GM18520 (cell line): ENCODE measurements at regions not wholly inside any gene's neighbourhood (a gene's known extent, or its start where the extent isn't known, plus 50 kb on each side); places are given as distances from the start of the nearest gene placed in this dataset.
"Not testable (repeated sequence)": the region's sequence is repeated elsewhere in the genome, so short reads cannot be mapped to it uniquely, and the experiment has no call there.

Experiments used
- ATAC-seq: cut with Tn5 transposase; IDR thresholded peaks from one replicate; pipeline ENCODE4 v1.9.1; 2021; ENCODE audit not compliant: unreplicated experiment

DNA sequence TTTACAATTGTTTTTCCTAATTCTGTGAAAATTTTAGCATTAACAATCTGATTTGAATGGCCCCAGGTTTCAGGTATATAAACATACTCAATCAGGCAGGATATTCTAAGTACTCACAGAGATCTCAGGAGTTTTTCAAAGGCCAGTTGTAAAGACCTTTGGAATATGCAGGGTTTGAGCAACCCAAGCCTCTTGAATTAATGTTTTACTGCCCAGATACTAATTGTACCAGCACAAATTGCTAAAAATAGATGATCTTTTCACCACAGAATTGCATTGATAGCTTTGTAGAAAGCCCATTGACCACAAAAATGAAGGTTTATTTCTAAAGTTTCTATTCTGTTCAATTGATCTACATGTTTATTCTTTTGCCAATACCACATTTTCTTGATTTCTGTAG lies 186.5 kb downstream of the OSTF1 start:
- ATAC-seq: no peak

DNA sequence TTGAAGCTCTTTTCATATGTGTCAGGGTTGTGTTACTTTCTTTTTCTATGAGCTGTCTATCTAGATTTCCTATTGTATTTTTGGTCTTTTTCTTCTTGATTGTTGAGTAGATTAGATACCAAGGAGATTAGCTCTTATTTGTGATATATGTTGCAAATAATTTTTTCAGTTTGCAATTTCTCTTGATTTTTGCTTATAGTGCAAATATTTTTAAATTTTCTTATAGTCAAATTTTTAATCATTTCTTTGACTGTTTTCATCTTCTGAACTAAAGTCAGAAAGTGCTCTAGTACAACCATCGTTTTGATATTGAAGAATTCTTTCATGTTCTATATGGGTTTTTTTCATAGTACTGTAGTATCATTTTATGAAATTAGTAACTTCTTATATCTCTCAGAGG lies 193.7 kb downstream of the OSTF1 start:
- no peak for ATAC-seq

DNA sequence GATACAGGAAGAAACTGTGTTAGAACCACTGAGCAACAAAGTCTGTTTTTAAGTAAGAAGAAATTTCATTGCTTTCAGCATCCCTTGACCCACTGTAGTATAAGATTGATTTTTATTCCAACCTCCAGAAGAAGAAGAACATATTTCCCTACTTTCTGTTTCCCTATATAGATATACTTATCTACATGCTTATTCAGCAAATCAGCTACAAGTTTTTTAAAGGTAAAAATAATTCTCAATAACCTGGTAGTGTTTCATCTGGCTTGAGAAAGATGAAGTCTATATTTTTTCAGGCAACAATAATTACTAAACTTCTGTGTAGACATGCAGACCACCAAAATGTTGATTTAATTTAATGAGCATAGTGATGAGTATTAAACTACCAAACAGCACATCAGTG lies 201.0 kb downstream of the OSTF1 start:
- no peak for ATAC-seq

DNA sequence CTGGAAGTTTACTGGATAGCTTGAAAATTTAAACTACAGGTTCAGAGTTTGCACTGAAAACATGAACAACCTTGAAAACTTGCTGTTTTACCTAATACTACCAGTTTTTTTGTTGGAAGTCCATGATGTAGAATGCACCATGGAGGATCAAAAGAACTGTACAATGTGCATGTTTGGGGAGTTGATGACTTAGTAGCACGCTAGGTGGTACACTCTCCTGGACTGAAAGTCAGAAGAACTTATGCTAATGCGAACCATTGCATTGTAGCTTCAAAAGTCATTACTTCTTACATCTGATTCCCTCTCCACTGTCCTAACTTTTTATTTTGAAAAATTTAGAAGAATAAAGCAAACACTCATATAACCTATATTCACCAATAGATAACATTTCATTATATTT lies 211.0 kb downstream of the OSTF1 start:
- no peak for ATAC-seq

DNA sequence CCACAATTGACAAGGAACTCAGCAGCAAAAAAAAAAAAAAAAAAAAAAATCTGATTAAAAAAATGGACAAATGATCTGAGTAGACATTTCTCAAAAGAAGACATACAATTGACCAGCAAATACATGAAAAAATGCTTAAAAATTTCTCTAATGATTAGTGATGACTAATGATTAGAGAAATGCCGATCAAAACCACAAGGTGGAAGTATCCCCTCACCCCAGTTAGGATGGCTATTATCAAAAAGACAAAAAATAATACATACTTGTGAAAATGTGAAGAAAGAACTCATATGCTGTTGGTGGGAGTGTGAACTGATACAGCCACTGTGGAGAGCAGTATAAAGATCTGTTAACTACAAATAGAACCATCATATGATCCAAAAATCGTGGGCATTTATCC lies 245.3 kb downstream of the OSTF1 start:
- ATAC-seq: no peak

DNA sequence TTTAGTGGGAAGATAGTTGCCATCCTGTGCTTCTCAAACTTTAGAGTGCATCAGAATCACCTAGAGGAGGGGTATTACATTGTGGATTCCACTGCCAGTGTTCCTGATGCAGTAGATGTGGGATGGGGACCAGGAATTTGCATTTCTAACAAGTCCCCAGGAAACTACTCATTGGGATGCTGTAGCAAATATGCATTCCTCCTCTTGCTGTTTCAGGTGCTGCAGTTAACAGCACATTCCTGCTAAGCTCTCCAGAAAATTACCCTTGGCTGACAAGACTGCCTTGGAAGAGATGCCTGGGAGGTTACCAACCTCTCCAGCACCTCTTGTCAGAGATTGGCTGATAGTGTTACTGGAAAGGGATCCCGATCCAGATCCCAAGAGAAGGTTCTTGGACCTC lies 270.5 kb downstream of the OSTF1 start:
- ATAC-seq: no peak

DNA sequence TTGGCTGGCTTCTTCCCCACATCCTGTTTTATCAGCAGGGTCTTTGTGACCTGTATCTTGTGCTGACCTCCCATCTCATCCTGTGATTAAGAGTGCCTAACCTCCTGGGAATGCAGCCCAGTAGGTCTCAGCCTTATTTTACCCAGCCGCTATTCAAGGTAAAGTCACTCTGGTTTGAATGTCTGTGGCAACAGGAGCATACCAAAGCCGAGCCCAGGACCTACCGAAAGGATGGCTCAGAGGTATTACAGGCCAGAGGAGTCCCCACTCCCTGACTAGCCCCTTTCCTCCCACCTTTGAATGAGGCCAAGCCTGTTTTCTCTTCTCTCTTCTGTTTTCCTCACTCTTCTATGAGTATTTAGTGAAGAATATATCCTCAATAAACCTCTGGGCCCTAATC lies 271.3 kb downstream of the OSTF1 start:
- no peak for ATAC-seq

DNA sequence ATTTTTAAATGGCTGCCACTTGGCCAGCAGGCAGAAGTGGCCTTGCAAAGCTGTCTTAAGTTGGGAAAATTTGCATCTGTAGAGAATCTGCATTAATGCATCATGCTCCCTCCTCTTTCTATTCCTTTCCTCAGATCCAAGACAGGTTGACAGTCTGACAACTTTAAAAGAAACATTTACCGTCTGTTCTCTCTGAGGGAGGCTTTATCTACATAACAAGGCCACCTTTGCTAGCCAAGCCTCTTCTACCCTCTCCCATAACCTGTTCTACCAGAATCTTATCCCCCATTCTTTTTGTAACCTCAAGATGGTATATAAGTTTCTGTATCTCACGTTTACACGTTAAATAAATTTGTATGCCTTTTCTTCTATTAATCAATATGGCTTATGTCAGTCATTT lies 271.9 kb downstream of the OSTF1 start:
- ATAC-seq: no peak

DNA sequence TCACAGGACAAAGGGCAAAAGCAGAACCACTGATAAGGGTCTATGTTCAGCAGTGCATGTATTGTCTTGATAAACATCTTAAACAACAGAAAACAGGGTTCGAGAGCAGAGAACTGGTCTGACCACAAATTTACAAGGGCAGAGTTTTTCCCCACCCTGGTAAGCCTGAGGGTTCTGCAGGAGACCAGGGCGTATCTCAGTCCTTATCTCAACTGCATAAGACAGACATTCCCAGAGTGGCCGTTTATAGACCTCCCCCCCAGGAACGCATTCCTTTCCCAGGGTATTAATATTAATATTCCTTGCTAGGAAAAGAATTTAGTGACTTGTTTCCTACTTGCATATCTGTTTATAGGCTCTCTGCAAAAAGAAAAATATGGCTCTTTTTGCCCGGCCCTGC lies 274.1 kb downstream of the OSTF1 start:
- ATAC-seq: not testable (repeated sequence)

DNA sequence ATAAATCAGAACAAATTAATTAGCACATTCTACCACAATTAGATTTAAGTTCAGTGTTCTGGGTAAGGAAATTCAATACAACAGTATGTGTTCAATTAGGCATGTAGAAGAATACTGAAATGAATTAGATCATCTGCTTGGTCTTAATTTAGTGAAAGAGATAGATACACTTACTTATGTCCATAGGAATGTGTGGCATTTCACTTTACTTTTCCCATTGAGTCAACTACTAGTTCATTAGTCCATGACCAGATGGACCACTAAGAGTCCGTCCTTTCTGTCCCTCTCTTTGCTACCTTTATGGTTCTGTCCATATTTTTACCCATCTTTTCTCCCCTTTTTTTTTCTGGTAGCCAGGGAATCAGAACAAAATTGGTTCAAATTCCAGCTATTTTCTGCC lies 276.9 kb downstream of the OSTF1 start:
- no peak for ATAC-seq

DNA sequence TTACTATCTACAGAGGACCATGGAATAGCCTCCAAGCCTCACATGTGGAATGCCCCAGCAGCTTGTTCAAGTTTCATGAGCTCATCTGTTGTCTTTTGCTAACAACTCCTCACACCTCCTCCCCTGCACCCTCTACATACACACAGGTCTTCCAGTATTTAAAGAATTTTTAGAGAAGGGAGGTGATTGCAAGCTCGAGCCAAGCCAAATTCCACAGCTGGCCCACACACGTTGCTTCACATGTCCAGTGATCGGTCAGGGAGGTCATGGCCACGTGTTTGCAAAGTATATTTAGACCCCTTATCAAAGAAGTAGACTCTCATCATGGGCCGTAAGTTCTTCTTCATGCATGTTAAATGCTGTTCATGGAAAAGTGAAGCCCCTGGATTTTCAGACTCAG lies 281.7 kb downstream of the OSTF1 start:
- ATAC-seq: no peak

DNA sequence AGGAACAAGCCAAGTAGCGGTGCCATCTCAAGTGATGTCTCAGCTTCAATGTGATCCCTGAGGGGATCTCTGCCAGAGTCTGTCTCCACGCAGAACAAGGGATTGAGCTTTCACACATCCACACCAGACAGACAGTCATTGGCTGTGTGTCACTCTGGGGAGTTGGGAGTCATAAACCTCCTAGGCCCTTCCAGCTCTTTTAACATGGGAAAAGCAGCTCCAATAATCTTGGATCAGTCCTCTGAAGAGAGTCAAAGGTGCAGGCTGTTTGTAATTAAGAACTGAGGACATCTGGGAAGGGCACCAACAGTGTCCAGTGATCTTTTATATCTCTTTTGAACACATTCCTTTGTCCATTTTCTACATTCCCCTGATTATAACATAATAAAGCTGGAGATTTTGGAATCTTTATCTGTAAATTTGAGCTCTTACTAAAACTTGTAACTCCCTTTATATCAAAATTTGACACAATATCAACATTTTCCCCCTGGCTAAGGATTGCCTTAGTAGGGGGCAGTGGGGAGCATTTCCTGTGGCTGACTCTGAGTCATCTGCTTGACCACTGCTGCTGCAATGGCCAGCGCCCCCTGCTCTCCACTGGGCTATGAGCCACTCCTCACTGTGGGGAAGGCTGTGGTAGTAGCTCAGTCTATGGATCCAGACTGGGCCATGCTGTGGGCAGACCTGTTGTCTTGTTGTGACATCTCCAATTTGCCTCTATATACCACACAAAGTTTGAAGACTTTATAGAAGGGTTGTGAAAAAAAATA lies 284.4 kb downstream of the OSTF1 start:
- ATAC-seq: no peak

DNA sequence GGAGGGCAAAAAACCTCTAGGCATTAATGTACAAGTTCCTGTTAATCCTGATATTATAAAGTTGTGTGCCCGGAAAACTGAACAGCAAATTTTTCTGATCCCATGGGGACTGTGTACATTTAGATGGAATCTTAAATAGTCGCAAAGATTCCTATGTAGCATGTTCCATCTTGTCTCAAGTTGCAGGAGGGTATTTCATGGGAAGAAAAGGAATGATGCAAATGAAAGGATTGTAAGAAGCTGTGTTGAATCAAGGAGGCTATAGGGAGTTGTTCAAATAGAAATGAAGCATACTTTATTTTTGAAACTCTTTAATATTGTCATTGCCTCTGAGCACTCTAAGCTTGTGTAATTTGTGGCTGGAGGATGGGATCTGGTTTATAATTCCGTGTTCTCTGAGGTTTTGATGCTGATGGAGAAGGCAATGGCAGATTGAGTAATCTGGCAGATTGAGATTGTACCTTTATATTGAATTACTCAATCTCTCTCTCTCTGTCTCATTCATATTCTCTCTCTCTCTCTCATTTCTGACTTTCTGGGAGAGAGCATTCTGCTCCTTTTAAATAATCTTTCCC lies 288.5 kb downstream of the OSTF1 start:
- no peak for ATAC-seq

DNA sequence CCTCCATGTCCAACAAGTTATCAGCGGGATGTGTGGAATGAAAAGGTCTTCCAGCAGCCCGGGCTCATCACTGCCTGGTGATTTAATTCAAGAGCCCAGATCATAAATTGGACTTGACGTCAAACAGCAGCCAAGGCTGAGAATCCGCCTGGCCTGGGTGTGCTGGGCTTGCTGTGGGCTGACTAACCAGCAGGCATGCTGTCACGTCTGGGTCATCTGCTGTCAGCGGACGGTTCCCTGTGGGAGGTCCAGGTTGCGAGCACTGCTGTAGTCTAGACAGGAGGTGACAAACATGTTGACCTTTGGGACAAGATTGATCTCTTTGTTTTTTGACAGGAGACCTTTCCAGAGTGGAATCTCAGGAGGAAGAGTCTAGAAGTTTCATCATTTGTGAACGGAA lies 289.7 kb downstream of the OSTF1 start:
- no peak for ATAC-seq

DNA sequence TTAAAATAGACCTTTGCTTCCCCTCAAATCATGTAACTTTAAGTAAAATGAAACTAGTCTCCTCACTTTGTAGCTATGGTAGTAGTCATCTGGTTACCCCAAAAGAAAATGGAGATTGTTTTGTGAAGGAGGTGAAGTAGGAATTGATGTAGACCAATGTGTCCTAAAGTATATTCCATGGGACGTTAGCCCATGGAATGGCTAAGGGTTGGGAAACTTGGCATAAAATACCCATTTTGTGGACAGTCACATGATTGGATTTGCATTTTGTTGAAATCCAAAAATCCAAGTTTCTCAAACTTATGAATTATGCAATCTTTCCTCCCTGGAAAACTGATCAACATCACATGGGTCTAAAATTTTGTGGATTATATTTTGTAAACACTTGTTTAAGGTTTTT lies 290.6 kb downstream of the OSTF1 start:
- no peak for ATAC-seq

DNA sequence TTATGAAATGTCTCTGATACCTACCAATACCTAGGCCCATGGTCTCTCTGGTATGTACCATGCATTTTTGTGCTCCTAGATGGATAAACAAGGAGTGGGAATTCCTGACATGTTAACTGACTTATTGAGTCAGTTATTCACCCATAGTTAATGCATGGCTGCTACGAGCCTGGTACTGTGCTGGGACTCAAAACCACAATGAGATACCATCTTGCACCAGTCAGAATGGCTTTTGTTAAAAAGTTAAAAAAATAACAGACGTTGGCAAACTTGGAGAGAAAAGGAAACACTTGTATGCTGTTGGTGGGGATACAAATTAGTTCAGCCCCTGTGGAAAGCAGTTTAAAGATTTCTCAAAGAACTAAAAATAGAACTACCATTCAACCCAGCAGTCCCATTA lies 293.8 kb downstream of the OSTF1 start:
- no peak for ATAC-seq

DNA sequence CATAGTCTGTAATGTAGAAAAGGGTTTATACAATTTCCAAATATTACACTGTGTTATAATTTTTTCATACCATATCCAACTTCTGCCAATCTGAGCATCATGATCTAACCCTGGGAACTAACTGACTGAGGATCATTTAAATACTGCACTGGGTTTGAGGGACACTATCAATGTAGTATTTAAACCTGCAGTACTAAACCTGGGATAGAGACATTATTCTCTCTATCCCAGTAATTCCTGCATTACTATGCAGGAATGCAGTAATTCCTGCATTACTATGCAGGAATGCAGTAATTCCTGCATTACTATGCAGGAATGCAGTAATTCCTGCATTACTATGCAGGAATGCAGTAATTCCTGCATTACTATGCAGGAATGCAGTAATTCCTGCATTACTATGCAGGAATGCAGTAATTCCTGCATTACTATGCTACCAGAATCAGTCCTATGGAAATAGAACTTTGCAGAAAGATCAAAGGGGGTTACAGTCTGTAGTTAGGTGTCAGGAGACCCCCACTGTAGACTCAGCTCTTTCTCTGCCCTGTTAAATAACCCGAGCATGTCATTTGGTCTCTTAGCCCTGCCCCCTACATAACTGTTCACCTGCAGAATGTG lies 295.2 kb downstream of the OSTF1 start:
- not testable (repeated sequence) for ATAC-seq

DNA sequence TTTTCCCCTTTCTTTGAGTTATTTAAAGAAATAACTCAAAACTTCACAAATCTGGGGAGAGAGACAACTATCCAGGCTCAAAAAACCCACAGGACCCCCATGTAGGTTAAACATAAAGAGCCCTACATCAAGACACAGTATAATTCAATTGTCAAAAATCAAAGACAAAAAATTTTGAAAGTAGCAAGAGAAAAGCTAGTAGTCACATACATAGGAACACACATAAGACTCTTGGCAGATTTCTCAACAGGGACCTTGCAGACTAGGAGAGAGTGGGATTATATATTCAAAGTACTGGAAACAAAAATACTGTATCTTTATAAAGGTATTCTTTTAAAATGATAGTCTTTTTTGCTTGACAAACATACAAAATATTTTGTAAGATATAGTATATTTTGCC lies 296.9 kb downstream of the OSTF1 start:
- ATAC-seq: no peak

DNA sequence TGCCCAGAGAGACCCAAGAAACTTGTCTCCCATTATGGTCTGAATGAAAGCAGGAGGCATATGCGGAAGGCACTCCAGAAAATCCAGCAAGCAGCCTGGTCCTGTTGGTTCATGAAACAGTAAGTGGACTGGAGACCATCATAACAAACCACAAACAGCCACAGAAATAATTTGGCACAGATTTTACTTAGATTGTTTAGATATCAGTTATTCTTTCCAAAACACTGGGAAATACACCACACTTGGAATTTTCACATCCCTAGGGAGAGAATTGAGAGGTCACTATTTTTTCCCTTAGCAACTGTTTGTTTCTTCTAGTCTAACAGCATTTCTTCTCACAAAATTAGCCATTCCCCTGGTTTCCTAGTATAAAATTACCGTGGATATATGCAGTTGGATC lies 300.8 kb downstream of the OSTF1 start:
- ATAC-seq: no peak

DNA sequence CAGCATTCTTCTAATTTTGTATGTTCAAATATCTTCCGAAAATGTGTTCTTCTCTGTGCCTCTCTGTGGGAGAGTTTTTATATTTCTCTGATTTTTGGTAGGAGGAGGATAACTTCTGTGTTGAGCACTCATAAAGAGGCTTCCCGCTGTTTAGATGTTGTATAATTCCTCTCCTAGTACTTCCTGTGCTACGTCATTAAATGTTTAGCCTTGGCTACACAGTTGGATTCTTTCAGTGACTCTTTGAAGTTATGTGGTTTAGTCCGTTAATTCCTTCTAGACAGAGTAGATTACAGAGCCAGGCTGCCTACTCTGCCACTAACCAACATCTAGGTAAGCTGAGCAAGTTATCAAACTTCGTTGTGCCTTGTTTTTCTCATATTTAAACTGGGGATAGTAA lies 302.6 kb downstream of the OSTF1 start:
- no peak for ATAC-seq

DNA sequence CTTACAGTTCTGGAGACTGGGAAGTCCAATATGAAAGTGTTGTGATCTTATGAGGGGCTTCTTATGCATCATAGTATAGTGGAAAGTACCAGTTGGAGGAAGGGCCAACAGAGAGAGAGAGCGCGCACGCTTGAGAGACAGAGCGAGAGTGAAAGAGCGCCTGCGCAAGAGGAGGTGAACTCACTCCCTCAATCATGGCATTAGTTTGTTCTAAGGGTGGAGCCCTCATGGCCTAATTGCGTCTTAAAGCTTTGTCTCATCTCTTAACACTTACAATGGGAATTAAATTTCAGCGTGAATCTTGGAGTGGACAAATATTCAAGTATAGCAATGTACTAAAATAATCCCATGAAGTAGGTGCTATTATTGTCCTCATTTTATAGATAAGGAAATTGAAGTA lies 303.2 kb downstream of the OSTF1 start:
- ATAC-seq: no peak

DNA sequence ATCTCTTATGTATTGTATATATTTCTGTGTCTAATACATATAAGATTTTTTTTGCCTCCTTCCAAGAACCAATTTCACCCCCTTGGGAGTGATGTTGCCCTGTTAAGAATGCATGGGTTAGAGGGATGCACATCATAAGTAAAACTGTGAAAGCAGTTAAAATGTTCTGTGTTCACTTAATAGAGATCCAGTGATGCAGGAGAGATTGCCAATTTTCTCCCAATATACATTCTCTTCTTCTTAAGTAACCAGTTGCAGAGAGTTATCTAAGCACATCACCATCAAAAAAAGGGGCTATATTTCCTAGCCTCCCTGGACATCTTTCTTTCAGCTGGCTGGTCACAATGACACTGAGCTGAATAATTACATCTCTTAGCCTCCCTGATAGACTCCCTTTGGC lies 307.0 kb downstream of the OSTF1 start:
- ATAC-seq: no peak

DNA sequence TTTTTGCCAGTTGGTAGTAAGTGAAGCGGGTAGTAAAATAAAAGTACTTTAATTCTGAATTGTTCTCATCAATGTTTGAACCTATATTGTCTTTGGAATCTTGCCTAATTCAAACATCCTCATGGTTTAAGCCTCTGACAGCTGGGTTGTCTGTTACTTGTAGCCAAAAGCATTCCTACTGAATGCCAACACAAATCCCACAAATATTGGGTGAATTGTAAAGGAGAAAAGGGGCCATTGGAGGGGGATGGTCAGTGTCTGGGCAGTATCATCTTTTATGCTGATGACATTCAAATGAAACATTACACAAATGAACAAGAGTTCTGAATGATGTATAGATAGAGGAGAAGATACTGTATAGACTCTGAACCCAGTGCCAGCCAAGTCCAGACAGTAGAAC lies 309.5 kb downstream of the OSTF1 start:
- ATAC-seq: no peak
